Osteocyte (in vitro differentiated cells): ENCODE measurements at regions not wholly inside any gene's neighbourhood (a gene's known extent, or its start where the extent isn't known, plus 50 kb on each side); places are given as distances from the start of the nearest gene placed in this dataset.
A peak's percentile ranks its signal among the peaks of the same experiment; 100 is the strongest.

Source experiments
- DNase-seq: peaks from one replicate; pipeline ENCODE4 v3.0.0; 2021; ENCODE audit warnings: mixed read lengths; ENCODE audit not compliant: unreplicated experiment; ENCODE audit errors: extremely low spot score
- H3K27ac Mint-ChIP-seq: one replicate; pipeline ENCODE4 v1.8.0; 2021; ENCODE audit warnings: mild to moderate bottlenecking, mixed read lengths; ENCODE audit not compliant: unreplicated experiment
- H3K27me3 Mint-ChIP-seq: one replicate; pipeline ENCODE4 v1.8.0; 2021; ENCODE audit warnings: mixed read lengths; ENCODE audit not compliant: unreplicated experiment
- H3K36me3 Mint-ChIP-seq: one replicate; pipeline ENCODE4 v1.8.0; 2021; ENCODE audit warnings: mixed read lengths; ENCODE audit not compliant: unreplicated experiment
- H3K4me1 Mint-ChIP-seq: one replicate; pipeline ENCODE4 v1.8.0; 2021; ENCODE audit warnings: mixed read lengths; ENCODE audit not compliant: unreplicated experiment
- H3K4me3 Mint-ChIP-seq: one replicate; pipeline ENCODE4 v1.8.0; 2021; ENCODE audit warnings: mild to moderate bottlenecking, moderate library complexity, mixed read lengths; ENCODE audit not compliant: unreplicated experiment
- H3K9me3 Mint-ChIP-seq: one replicate; pipeline ENCODE4 v1.8.0; 2021; ENCODE audit warnings: mixed read lengths; ENCODE audit not compliant: unreplicated experiment
- CTCF ChIP-seq: fragments of 200-600 bp; sonication (generic); IDR thresholded peaks from 2 replicates; pipeline ENCODE4 v1.5.0; 2021; ENCODE audit warnings: antibody characterized with exemption, mild to moderate bottlenecking, moderate library complexity

DNA sequence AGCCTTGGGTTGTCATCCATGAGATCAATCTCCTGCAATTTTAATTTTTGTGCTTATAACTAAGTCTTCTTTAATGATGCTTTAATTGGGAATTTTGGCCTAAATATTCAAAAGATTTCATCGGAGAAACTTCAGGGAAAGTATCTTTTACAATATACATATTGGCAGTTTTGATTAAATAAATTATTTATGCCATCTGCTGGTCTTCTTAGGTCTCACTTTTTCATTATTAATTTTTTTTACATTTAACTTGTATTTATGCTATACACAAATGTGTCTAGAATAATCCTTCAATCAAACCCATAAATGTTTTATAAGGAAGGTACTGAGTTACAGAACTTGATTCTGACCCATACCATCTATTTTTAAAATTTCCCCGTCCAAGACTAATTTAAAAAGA lies 95.1 kb upstream of the XPO1 start:
- Mint-ChIP-seq H3K27ac (no peak overlapping the region), H3K36me3 (no peaks in the 10 kb centered on the region), H3K4me1 (peaks cover 27% of the 10 kb centered on the region), H3K4me3 (no peak overlapping the region), H3K9me3 (no peaks in the 10 kb centered on the region), H3K27me3 (no peaks in the 10 kb centered on the region)
- peak; percentile 47 for TF ChIP-seq CTCF
- DNase-seq: no peak

DNA sequence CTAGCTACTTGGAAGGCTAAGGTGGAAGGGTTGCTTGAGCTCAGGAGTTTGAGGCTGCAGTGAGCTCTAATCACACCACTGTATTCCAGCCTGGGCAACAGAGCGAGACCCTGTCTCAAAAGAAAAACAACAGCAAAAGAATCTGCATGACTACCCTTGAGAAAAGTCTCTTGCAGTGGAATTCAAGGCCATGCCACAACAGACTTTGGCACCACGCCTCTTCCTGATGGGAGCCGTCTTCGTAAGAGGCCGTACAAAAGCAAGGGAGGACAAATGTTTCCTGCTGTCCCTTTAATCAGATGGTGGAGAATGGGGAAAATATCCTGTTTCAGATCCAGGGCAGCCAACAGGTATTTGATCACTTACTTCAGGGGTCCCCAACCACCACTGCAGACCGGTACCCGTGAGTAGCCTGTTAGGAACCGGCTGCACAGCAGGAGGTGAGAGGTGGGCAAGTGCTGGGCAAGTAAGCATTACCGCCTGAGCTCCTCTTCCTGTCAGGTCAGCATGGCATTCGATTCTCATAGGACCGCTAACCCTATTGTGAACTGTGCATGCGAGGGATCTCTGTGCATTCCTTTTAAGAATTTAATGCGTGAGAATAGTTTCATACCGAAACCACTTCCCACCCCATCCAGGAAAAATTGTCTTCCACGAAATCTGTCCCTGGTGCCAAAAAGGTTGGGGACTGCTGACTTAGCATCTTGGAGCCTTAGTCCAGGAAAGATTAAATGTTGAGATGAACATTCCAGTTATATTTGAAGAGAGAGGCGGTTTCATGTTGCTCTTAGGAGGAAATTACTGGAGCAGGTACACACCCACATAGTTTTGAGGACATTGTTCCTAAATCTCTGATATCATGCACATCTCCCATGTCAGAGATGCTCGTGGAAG lies 94.4 kb upstream of the XPO1 start:
- Mint-ChIP-seq H3K27me3 (no peaks in the 10 kb centered on the region), H3K27ac (no peak overlapping the region), H3K4me1 (peaks cover 27% of the 10 kb centered on the region), H3K36me3 (no peaks in the 10 kb centered on the region), H3K9me3 (no peaks in the 10 kb centered on the region), H3K4me3 (no peak overlapping the region)
- no peak for TF ChIP-seq CTCF
- DNase-seq: no peak

GRCh38 chr2:61631321-61631720 lies 93.2 kb upstream of the XPO1 start:
- no peaks in the 10 kb centered on the region for H3K9me3 Mint-ChIP-seq
- no peak for DNase-seq
- H3K36me3 Mint-ChIP-seq: no peaks in the 10 kb centered on the region
- TF ChIP-seq CTCF: no peak
- no peak overlapping the region for H3K27ac Mint-ChIP-seq
- H3K27me3 Mint-ChIP-seq: no peaks in the 10 kb centered on the region
- peaks cover 30% of the 10 kb centered on the region for H3K4me1 Mint-ChIP-seq
- H3K4me3 Mint-ChIP-seq: no peak overlapping the region

DNA sequence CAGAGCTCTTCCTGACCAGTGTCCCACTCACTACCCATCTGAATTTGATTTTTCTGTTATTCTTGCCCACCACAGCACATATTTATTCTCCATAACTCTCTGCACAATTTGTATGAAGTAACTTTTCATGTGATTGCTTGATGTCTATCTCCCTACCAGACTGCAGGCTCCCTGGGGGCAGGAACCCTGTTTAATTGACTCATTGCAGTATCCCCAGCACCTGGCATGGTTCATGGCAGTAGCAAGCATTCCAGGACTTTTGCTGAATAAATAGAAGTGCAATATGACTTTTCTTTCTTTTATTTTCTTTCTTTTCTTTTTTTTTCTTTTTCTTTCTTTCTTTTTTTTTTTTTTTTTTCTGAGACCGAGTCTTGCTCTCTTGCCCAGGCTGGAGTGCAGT lies 88.7 kb upstream of the XPO1 start:
- Mint-ChIP-seq H3K9me3 (no peaks in the 10 kb centered on the region), H3K27ac (no peak overlapping the region), H3K4me1 (peaks cover 4% of the 10 kb centered on the region), H3K36me3 (no peaks in the 10 kb centered on the region), H3K27me3 (no peaks in the 10 kb centered on the region), H3K4me3 (no peak overlapping the region)
- TF ChIP-seq CTCF: no peak
- no peak for DNase-seq

DNA sequence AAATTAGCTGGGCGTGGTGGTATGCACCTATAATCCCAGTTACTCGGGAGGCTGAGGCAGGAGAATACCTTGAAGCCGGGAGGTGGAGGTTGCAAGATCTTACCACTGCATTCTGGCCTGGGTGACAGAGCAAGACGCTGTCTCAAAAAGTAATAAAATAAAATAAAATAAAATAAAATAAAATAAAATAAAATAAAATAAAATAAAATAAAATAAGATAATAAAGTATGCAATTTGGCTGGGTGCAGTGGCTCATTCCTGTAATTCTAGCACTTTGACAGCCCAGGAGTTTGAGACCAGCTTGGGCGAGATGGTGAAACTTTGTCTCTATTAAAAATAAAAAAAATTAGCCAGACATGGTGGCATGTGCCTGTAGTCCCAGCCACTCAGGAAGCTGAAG lies 85.6 kb upstream of the XPO1 start:
- H3K9me3 Mint-ChIP-seq: no peaks in the 10 kb centered on the region
- DNase-seq: no peak
- H3K4me3 Mint-ChIP-seq: no peak overlapping the region
- TF ChIP-seq CTCF: no peak
- H3K36me3 Mint-ChIP-seq: no peaks in the 10 kb centered on the region
- H3K27me3 Mint-ChIP-seq: no peaks in the 10 kb centered on the region
- no peak overlapping the region for H3K27ac Mint-ChIP-seq
- peaks cover 29% of the 10 kb centered on the region for H3K4me1 Mint-ChIP-seq
